SK-N-SH treated with all-trans-retinoic acid at 6 μM for 48 hours (cell line): ENCODE measurements at regions not wholly inside any gene's neighbourhood (a gene's known extent, or its start where the extent isn't known, plus 50 kb on each side); places are given as distances from the start of the nearest gene placed in this dataset.

Source experiments
- ATAC-seq: fragments of 200-7000 bp; cut with Tn5 transposase; 3 replicates; pipeline ENCODE4 v1.9.1; 2020; ENCODE audit warnings: mild to moderate bottlenecking, moderate library complexity
- ARNTL ChIP-seq: fragments of 450-650 bp; formaldehyde crosslinking; IDR thresholded peaks from 2 replicates; pipeline ENCODE4 v1.5.0; 2020; ENCODE audit warnings: low read depth, mild to moderate bottlenecking, moderate library complexity, borderline replicate concordance
- BACH2 ChIP-seq: fragments of 250-450 bp; sonication (Bioruptor Pico); IDR thresholded peaks from 2 replicates; pipeline ENCODE4 v1.9.0; 2021; ENCODE audit warnings: mild to moderate bottlenecking, borderline replicate concordance
- CSDC2 ChIP-seq: fragments of 250-450 bp; sonication (Bioruptor Pico); IDR thresholded peaks from 2 replicates; pipeline ENCODE4 v1.5.0; 2020; ENCODE audit warnings: mild to moderate bottlenecking, moderate library complexity
- ESRRG ChIP-seq: fragments of 250-450 bp; sonication (Bioruptor Pico); IDR thresholded peaks from 2 replicates; pipeline ENCODE4 v1.6.1; 2021; ENCODE audit warnings: mild to moderate bottlenecking
- GLIS3 ChIP-seq: fragments of 250-450 bp; sonication (Bioruptor Pico); IDR thresholded peaks from 2 replicates; pipeline ENCODE4 v1.5.0; 2020; ENCODE audit warnings: mild to moderate bottlenecking, moderate library complexity
- ISL1 ChIP-seq: fragments of 250-450 bp; sonication (Bioruptor Pico); IDR thresholded peaks from 2 replicates; pipeline ENCODE4 v2.1.2; 2022; ENCODE audit warnings: mild to moderate bottlenecking, moderate library complexity
- PPARA ChIP-seq: fragments of 250-450 bp; sonication (Bioruptor Pico); IDR thresholded peaks from 2 replicates; pipeline ENCODE4 v1.5.0; 2020; ENCODE audit warnings: mild to moderate bottlenecking, borderline replicate concordance
- SNAI2 ChIP-seq: fragments of 250-450 bp; sonication (Bioruptor Pico); IDR thresholded peaks from 2 replicates; pipeline ENCODE4 v1.5.0; 2020; ENCODE audit warnings: mild to moderate bottlenecking, moderate library complexity
- TCF4 ChIP-seq: fragments of 250-450 bp; sonication (Bioruptor Pico); IDR thresholded peaks from 2 replicates; pipeline ENCODE4 v1.8.0; 2021; ENCODE audit warnings: mild to moderate bottlenecking, moderate library complexity, borderline replicate concordance
- TOX ChIP-seq: fragments of 250-450 bp; sonication (Bioruptor Pico); IDR thresholded peaks from 2 replicates; pipeline ENCODE4 v1.8.0; 2021; ENCODE audit warnings: mild to moderate bottlenecking, moderate library complexity, borderline replicate concordance
- ZC3H10 ChIP-seq: fragments of 250-450 bp; sonication (Bioruptor Pico); IDR thresholded peaks from 2 replicates; pipeline ENCODE4 v1.5.1; 2021; ENCODE audit warnings: mild to moderate bottlenecking, moderate library complexity
- ZFP3 ChIP-seq: fragments of 250-450 bp; sonication (Bioruptor Pico); IDR thresholded peaks from 2 replicates; pipeline ENCODE4 v1.5.0; 2020; ENCODE audit warnings: mild to moderate bottlenecking, moderate library complexity
- ZFP30 ChIP-seq: fragments of 450-650 bp; formaldehyde crosslinking; IDR thresholded peaks from 2 replicates; pipeline ENCODE4 v1.5.0; 2022; ENCODE audit warnings: mild to moderate bottlenecking, moderate library complexity
- ZNF565 ChIP-seq: fragments of 450-650 bp; formaldehyde crosslinking; conservative IDR thresholded peaks from 2 replicates; pipeline ENCODE4 v1.5.0; 2020; ENCODE audit warnings: low read depth, mild to moderate bottlenecking, moderate library complexity
- ZNF70 ChIP-seq: fragments of 450-650 bp; formaldehyde crosslinking; IDR thresholded peaks from 2 replicates; pipeline ENCODE4 v1.5.0; 2020; ENCODE audit warnings: mild to moderate bottlenecking, moderate library complexity
- ZNF8 ChIP-seq: fragments of 450-650 bp; formaldehyde crosslinking; IDR thresholded peaks from 2 replicates; pipeline ENCODE4 v1.5.0; 2020; ENCODE audit warnings: mild to moderate bottlenecking, moderate library complexity
- TF ChIP-seq, protein P1 (sequence below): fragments of 250-450 bp; sonication (Bioruptor Pico); IDR thresholded peaks from 2 replicates; pipeline ENCODE4 v1.5.1; 2020; ENCODE audit warnings: low read depth, mild to moderate bottlenecking, moderate library complexity
- TF ChIP-seq, protein P2 (sequence below): fragments of 250-450 bp; sonication (Bioruptor Pico); IDR thresholded peaks from 2 replicates; pipeline ENCODE4 v1.5.0; 2020; ENCODE audit warnings: mild to moderate bottlenecking, moderate library complexity
- TF ChIP-seq, protein P3 (sequence below): fragments of 250-450 bp; sonication (Bioruptor Pico); IDR thresholded peaks from 2 replicates; pipeline ENCODE4 v1.8.0; 2021; ENCODE audit warnings: low read depth, mild to moderate bottlenecking, moderate library complexity, borderline replicate concordance
- TF ChIP-seq, protein P4 (sequence below): fragments of 250-450 bp; sonication (Bioruptor Pico); IDR thresholded peaks from 2 replicates; pipeline ENCODE4 v1.8.0; 2020; ENCODE audit warnings: mild to moderate bottlenecking, moderate library complexity, borderline replicate concordance
- TF ChIP-seq, protein P5 (sequence below): fragments of 250-450 bp; sonication (Bioruptor Pico); IDR thresholded peaks from 2 replicates; pipeline ENCODE4 v1.5.1; 2021; ENCODE audit warnings: mild to moderate bottlenecking, moderate library complexity

DNA sequence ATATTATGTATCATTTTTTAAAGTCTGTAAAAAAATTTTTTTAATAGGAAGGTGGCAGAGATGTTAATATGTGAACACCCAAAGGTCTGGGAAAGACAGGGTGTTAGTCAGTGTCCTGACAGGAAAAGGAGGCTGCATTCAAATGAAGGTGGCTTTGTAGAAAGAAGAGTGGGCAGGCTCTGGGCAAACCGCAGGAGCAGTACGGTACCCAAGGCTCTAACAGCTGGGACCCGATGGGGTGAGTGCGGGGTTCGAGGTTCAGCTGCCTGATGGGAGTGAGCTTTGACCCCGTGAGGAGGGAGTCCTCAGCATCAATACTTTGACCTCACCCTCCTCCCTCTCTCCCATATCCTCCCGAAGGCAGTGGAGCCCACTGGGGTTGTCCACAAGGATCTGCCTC lies 142.5 kb downstream of the C11orf91 start:
- TF ChIP-seq, protein P1, sequence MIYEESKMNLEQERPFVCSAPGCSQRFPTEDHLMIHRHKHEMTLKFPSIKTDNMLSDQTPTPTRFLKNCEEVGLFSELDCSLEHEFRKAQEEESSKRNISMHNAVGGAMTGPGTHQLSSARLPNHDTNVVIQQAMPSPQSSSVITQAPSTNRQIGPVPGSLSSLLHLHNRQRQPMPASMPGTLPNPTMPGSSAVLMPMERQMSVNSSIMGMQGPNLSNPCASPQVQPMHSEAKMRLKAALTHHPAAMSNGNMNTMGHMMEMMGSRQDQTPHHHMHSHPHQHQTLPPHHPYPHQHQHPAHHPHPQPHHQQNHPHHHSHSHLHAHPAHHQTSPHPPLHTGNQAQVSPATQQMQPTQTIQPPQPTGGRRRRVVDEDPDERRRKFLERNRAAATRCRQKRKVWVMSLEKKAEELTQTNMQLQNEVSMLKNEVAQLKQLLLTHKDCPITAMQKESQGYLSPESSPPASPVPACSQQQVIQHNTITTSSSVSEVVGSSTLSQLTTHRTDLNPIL, result no peak
- TF ChIP-seq PPARA (CRISPR knock-in tag), result no peak
- TF ChIP-seq ESRRG (CRISPR knock-in tag), result no peak
- no peak for TF ChIP-seq SNAI2 (CRISPR knock-in tag)
- TF ChIP-seq ZFP30 (CRISPR knock-in tag), result no peak
- TF ChIP-seq ZNF565, result no peak
- TF ChIP-seq BACH2 (CRISPR knock-in tag), result no peak
- TF ChIP-seq TOX (CRISPR knock-in tag), result no peak
- TF ChIP-seq, protein P2, sequence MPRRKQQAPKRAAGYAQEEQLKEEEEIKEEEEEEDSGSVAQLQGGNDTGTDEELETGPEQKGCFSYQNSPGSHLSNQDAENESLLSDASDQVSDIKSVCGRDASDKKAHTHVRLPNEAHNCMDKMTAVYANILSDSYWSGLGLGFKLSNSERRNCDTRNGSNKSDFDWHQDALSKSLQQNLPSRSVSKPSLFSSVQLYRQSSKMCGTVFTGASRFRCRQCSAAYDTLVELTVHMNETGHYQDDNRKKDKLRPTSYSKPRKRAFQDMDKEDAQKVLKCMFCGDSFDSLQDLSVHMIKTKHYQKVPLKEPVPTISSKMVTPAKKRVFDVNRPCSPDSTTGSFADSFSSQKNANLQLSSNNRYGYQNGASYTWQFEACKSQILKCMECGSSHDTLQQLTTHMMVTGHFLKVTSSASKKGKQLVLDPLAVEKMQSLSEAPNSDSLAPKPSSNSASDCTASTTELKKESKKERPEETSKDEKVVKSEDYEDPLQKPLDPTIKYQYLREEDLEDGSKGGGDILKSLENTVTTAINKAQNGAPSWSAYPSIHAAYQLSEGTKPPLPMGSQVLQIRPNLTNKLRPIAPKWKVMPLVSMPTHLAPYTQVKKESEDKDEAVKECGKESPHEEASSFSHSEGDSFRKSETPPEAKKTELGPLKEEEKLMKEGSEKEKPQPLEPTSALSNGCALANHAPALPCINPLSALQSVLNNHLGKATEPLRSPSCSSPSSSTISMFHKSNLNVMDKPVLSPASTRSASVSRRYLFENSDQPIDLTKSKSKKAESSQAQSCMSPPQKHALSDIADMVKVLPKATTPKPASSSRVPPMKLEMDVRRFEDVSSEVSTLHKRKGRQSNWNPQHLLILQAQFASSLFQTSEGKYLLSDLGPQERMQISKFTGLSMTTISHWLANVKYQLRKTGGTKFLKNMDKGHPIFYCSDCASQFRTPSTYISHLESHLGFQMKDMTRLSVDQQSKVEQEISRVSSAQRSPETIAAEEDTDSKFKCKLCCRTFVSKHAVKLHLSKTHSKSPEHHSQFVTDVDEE, result no peak
- TF ChIP-seq ARNTL (CRISPR knock-in tag), result no peak
- TF ChIP-seq TCF4 (CRISPR knock-in tag), result no peak
- TF ChIP-seq, protein P3, sequence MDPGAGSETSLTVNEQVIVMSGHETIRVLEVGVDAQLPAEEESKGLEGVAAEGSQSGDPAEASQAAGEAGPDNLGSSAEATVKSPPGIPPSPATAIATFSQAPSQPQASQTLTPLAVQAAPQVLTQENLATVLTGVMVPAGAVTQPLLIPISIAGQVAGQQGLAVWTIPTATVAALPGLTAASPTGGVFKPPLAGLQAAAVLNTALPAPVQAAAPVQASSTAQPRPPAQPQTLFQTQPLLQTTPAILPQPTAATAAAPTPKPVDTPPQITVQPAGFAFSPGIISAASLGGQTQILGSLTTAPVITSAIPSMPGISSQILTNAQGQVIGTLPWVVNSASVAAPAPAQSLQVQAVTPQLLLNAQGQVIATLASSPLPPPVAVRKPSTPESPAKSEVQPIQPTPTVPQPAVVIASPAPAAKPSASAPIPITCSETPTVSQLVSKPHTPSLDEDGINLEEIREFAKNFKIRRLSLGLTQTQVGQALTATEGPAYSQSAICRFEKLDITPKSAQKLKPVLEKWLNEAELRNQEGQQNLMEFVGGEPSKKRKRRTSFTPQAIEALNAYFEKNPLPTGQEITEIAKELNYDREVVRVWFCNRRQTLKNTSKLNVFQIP, result no peak
- no peak for TF ChIP-seq ZC3H10 (CRISPR knock-in tag)
- TF ChIP-seq, protein P4, sequence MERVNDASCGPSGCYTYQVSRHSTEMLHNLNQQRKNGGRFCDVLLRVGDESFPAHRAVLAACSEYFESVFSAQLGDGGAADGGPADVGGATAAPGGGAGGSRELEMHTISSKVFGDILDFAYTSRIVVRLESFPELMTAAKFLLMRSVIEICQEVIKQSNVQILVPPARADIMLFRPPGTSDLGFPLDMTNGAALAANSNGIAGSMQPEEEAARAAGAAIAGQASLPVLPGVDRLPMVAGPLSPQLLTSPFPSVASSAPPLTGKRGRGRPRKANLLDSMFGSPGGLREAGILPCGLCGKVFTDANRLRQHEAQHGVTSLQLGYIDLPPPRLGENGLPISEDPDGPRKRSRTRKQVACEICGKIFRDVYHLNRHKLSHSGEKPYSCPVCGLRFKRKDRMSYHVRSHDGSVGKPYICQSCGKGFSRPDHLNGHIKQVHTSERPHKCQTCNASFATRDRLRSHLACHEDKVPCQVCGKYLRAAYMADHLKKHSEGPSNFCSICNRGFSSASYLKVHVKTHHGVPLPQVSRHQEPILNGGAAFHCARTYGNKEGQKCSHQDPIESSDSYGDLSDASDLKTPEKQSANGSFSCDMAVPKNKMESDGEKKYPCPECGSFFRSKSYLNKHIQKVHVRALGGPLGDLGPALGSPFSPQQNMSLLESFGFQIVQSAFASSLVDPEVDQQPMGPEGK (CRISPR knock-in tag), result no peak
- no peak for TF ChIP-seq GLIS3 (CRISPR knock-in tag)
- TF ChIP-seq ZNF8 (CRISPR knock-in tag), result no peak
- TF ChIP-seq ZFP3 (CRISPR knock-in tag), result no peak
- TF ChIP-seq CSDC2 (CRISPR knock-in tag), result no peak
- no peak for TF ChIP-seq ZNF70 (CRISPR knock-in tag)
- no peak for ATAC-seq

DNA sequence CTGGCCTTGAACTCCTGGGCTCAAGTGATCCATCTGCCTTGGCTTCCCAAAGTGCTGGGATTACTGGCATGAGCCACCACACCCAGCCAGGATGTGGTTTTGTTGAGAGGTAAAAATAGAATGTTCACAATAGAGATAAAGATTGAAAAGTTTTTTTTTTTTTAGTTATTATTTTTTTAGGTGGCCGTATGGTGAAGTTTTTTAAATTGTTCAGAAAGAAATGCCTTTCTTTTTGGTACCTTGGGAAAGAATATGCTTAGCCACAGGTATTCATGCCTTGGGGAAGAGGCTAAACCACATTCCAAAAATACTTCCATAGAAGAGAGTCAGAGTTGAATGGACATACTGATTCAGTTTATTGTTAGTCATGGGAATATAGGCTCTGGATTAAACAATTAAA lies 143.4 kb downstream of the C11orf91 start:
- no peak for TF ChIP-seq ZNF8 (CRISPR knock-in tag)
- TF ChIP-seq, protein P3, result no peak
- TF ChIP-seq, protein P2, result no peak
- TF ChIP-seq ARNTL (CRISPR knock-in tag), result no peak
- TF ChIP-seq ISL1 (CRISPR knock-in tag), result no peak
- TF ChIP-seq ESRRG (CRISPR knock-in tag), result no peak
- TF ChIP-seq, protein P5, sequence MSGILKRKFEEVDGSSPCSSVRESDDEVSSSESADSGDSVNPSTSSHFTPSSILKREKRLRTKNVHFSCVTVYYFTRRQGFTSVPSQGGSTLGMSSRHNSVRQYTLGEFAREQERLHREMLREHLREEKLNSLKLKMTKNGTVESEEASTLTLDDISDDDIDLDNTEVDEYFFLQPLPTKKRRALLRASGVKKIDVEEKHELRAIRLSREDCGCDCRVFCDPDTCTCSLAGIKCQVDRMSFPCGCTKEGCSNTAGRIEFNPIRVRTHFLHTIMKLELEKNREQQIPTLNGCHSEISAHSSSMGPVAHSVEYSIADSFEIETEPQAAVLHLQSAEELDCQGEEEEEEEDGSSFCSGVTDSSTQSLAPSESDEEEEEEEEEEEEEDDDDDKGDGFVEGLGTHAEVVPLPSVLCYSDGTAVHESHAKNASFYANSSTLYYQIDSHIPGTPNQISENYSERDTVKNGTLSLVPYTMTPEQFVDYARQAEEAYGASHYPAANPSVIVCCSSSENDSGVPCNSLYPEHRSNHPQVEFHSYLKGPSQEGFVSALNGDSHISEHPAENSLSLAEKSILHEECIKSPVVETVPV (CRISPR knock-in tag), result no peak
- no peak for TF ChIP-seq CSDC2 (CRISPR knock-in tag)
- TF ChIP-seq ZNF70 (CRISPR knock-in tag), result no peak
- TF ChIP-seq TCF4 (CRISPR knock-in tag), result no peak
- no peak for TF ChIP-seq ZC3H10 (CRISPR knock-in tag)
- TF ChIP-seq, all 23 proteins: peak for 0
- ATAC-seq, result peak; percentile 89
